Body of pancreas (tissue), 4 donors: ENCODE measurements at regions not wholly inside any gene's neighbourhood (a gene's known extent, or its start where the extent isn't known, plus 50 kb on each side); places are given as distances from the start of the nearest gene placed in this dataset.
"Not testable (repeated sequence)": the region's sequence is repeated elsewhere in the genome, so short reads cannot be mapped to it uniquely, and the experiment has no call there.

ENCODE experiments used
- CTCF ChIP-seq, 7 experiments: fragments of 450-650 bp in 4 of 7; fragments of 200-600 bp in 3 of 7; sonication (generic) in 3 of 7; IDR thresholded peaks; one replicate each; pipeline ENCODE4 v1.5.1; 2016 to 2019; ENCODE audit warnings: antibody characterized with exemption in 7 of 7
- POLR2A ChIP-seq, 3 donors: fragments of 450-650 bp; IDR thresholded peaks; one replicate each; pipeline ENCODE4 v1.6.1; 2016; ENCODE audit warnings: antibody characterized with exemption in 3 of 3, mild to moderate bottlenecking in 2 of 3

- not testable (repeated sequence) for TF ChIP-seq POLR2A, CTCF (IDR thresholded peaks at IDR 0.05)
Observed at GRCh38 chr1:16025-16424, 435.5 kb downstream of the OR4F29 start.
